Thymus (tissue), 11 donors: ENCODE measurements at regions not wholly inside any gene's neighbourhood (a gene's known extent, or its start where the extent isn't known, plus 50 kb on each side); places are given as distances from the start of the nearest gene placed in this dataset.

ENCODE experiments used
- DNase-seq, 9 donors: peaks; one replicate each; pipeline ENCODE4 v3.0.0-alpha.2; 2013; ENCODE audit warnings: low spot score in 9 of 9, low read depth in 6 of 9, missing footprints in 1 of 9
- H3K27ac ChIP-seq, 2 donors: one replicate each; pipeline ENCODE4 v1.5.1; 2013; ENCODE audit warnings: control low read depth in 1 of 2, low read depth in 1 of 2, low read length in 1 of 2, mild to moderate bottlenecking in 1 of 2, moderate library complexity in 1 of 2
- H3K27me3 ChIP-seq, 2 donors: one replicate each; pipeline ENCODE4 v1.5.1; 2013; ENCODE audit warnings: low read length in 1 of 2; ENCODE audit not compliant: control insufficient read depth in 2 of 2, insufficient read depth in 1 of 2
- H3K36me3 ChIP-seq, 2 donors: one replicate each; pipeline ENCODE4 v1.5.1; 2013; ENCODE audit warnings: low read length in 1 of 2, mild to moderate bottlenecking in 1 of 2, moderate library complexity in 1 of 2; ENCODE audit not compliant: control insufficient read depth in 2 of 2, insufficient read depth in 2 of 2
- H3K4me1 ChIP-seq, 2 donors: one replicate each; pipeline ENCODE4 v1.5.1; 2013; ENCODE audit warnings: low read length in 2 of 2; ENCODE audit not compliant: control insufficient read depth in 2 of 2, insufficient read depth in 2 of 2
- H3K4me3 ChIP-seq, 2 donors: one replicate each; pipeline ENCODE4 v1.5.1; 2013; ENCODE audit warnings: low read length in 2 of 2, control low read depth in 1 of 2, mild to moderate bottlenecking in 1 of 2
- H3K9me3 ChIP-seq, 2 donors: one replicate each; pipeline ENCODE4 v1.5.1; 2013; ENCODE audit warnings: low read length in 1 of 2, mild to moderate bottlenecking in 1 of 2; ENCODE audit not compliant: control insufficient read depth in 2 of 2, insufficient read depth in 1 of 2
- WGBS: extraction: QIAGEN DNeasy Blood & Tissue Kit; methylation state at CpG from one replicate; pipeline ENCODE4 v1.1.7; 2013; 5-methylcytosine and 5-hydroxymethylcytosine counted together
- donor health status: healthy.

DNA sequence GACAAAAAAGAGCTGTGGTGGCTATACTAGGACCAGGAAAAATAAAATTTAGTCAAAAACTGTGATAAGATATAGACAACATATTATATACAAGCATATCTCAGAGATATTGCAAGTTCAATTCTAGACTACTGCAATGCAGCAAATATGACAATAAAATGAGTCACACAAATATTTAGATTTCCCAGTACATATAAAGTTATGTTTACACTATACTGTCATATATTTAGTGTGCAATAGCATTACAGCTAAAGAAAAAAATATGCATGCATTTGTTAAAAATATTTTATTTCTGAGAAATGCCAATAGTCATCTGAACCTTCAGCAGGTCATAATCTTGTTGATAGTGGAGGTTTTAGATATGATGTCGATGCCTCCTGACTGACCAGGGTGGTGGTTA lies 72.1 kb downstream of the AKR1C4 start:
- 97% methylated on average over 1 of the region's 1 CpG for WGBS
- no peaks in the 10 kb centered on the region for H3K27me3 ChIP-seq
- H3K36me3 ChIP-seq = no peaks in the 10 kb centered on the region
- H3K4me3 ChIP-seq = no peak overlapping the region
- no peak for DNase-seq
- H3K27ac ChIP-seq = no peak overlapping the region
- H3K9me3 ChIP-seq = peaks cover 0 to 3% of the 10 kb centered on the region in 2 donors
- no peaks in the 10 kb centered on the region for H3K4me1 ChIP-seq

DNA sequence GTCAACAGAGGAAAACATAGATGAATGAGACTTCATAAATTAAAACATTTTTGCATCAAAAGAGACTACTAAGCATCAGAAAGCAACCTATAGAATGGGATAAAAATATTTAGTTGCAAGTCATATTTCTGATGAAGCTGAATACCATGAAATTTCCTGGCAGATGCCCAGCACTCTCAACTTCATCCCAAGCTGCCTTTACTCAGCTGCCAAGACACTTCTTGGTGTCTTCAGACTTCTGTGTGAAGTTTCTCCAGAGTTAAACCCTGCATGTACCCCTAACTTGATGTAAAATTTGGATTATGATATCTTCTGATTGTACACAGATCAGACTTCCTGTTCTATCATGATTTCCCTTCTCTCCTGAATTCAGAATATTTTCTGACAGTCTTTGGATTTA lies 73.2 kb downstream of the AKR1C4 start:
- Histone ChIP-seq H3K27me3 (no peaks in the 10 kb centered on the region), H3K4me1 (no peaks in the 10 kb centered on the region), H3K27ac (no peak overlapping the region), H3K9me3 (peaks cover 0 to 3% of the 10 kb centered on the region in 2 donors), H3K4me3 (no peak overlapping the region), H3K36me3 (no peaks in the 10 kb centered on the region)
- DNase-seq = no peak

DNA sequence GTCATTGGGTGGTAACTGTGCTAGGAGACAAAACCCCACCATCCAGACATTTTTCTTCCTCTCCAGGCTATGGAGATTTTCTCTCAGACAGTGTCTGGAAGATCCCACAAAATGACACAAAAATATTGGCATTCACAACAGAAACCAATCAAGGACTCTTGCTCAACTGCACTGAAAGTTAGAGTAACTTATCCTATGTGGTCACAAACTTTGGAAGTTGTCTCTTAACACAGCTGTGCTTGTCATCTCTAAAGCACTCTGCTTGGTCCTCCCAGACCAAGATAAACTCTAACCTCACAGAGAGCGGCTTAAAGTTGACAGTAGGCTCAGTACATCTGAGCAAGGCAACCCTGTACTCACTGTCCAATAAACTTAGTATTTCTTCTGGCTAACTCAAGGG lies 74.9 kb downstream of the AKR1C4 start:
- 98% methylated on average over 1 of the region's 1 CpG for WGBS
- Histone ChIP-seq H3K27ac (no peak overlapping the region), H3K4me3 (no peak overlapping the region)

DNA sequence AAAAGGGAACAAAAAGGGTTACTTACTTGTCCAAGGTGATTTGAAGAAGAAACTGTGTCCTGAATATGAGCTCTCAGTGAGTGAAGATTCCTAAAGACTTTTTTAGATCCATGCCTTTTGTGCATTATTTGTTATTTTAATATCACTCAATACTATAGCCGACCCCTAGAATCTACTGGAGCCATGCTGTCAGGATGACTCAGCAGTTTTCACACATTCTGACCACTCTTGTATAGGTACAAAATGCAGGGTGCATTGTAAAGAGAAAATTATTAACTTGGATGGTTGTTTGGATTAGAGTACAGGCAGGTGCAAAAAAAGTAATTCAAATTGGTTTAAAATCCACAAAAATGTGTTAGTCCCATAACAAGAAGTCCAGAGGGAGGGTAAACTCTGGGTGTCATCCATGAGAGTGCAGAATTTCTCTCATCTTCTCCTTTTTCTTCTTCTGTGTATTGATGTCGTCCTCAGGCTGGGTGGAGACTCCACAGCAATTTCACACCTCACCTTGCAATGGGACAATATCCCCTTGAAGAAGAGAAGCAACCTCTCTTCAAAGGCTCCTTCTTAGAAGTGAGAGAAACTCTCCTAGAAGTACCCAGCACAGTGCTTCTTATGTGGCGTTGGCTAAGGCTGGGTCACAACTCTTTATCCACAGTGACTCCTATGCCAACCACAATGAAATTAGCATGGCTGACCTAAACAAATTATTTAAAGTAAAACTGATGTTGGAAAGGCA lies 75.6 kb downstream of the AKR1C4 start:
- Histone ChIP-seq H3K4me3 (no peak overlapping the region), H3K36me3 (no peaks in the 10 kb centered on the region), H3K27ac (no peak overlapping the region), H3K27me3 (no peaks in the 10 kb centered on the region), H3K4me1 (no peaks in the 10 kb centered on the region), H3K9me3 (no peaks in the 10 kb centered on the region)
- DNase-seq = no peak
- WGBS = 96% methylated on average over 3 of the region's 3 CpGs

More for the DNA sequence above, 74.9 kb downstream of the AKR1C4 start:
- Histone ChIP-seq H3K27me3 (no peaks in the 10 kb centered on the region), H3K36me3 (no peaks in the 10 kb centered on the region), H3K4me1 (no peaks in the 10 kb centered on the region), H3K9me3 (no peaks in the 10 kb centered on the region)
- no peak for DNase-seq

DNA sequence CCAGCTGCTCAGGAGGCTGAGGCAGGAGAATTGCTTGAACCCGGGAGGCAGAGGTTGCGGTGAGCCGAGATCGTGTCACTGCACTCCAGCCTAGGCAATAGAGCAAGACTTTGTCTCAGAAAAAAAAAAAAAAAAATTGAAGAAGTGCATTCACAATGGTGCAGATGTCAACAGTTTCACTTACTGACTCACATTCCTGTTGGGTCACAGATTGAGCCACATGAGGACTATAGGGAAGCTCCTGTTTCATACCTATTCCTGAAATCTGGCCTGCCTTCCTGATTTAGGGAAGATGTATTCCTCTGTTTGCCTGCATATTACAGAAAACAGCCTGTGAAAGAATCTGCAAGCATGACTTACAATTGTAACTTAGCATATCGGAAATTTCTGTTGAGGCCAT lies 78.2 kb downstream of the AKR1C4 start:
- H3K27ac ChIP-seq = no peak overlapping the region
- 98% methylated on average over 5 of the region's 5 CpGs for WGBS
- DNase-seq = no peak
- no peaks in the 10 kb centered on the region for H3K9me3 ChIP-seq
- H3K4me1 ChIP-seq = no peaks in the 10 kb centered on the region
- no peak overlapping the region for H3K4me3 ChIP-seq
- no peaks in the 10 kb centered on the region for H3K36me3 ChIP-seq
- no peaks in the 10 kb centered on the region for H3K27me3 ChIP-seq

DNA sequence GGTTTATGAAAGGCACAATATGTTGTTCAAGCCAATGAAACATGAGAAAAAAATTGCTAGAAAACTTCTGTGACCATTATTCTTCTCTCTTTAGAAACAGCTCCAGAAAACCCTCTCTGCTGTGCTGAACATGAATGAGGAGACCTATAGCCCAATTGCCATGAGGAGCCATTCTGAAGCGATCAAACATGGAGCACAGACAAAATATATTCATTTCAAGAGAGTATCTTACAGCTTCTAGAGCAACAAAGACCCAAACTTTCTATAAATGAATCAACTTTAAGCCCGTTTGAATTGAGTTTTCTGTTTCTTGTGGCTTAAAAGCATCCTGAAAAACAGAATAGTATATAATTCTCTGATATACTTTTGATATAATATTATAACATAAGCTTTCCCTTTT lies 83.4 kb upstream of the UCN3 start:
- H3K4me3 ChIP-seq = no peak overlapping the region
- no peak for DNase-seq
- H3K27ac ChIP-seq = no peak overlapping the region
- H3K36me3 ChIP-seq = no peaks in the 10 kb centered on the region
- 73% methylated on average over 2 of the region's 2 CpGs for WGBS
- H3K9me3 ChIP-seq = no peaks in the 10 kb centered on the region
- H3K27me3 ChIP-seq = no peaks in the 10 kb centered on the region
- H3K4me1 ChIP-seq = peaks cover 0 to 15% of the 10 kb centered on the region in 2 donors

DNA sequence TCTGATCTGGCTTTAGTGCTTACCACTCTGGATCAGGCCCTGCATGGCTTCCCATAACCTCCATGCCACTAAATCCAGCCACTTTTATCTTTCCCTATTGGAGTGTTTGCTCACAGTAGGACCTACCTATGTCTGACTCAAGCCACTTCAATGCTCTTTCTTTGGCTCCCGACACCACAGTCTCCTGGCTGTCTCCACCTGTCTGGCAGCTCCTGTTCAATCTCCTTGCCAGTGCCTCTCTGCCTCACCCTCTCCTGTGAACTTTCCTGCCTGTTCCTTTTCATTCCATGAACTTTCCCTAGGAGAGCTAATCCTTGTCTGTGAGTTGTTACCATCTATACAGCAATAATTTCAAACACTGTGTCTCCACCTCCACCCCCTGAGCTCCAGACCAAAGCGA lies 82.6 kb upstream of the UCN3 start:
- Histone ChIP-seq H3K4me1 (peaks cover 0 to 15% of the 10 kb centered on the region in 2 donors), H3K4me3 (no peak overlapping the region), H3K27me3 (no peaks in the 10 kb centered on the region), H3K36me3 (no peaks in the 10 kb centered on the region), H3K9me3 (no peaks in the 10 kb centered on the region), H3K27ac (no peak overlapping the region)
- 92% methylated on average over 2 of the region's 2 CpGs for WGBS
- no peak for DNase-seq

DNA sequence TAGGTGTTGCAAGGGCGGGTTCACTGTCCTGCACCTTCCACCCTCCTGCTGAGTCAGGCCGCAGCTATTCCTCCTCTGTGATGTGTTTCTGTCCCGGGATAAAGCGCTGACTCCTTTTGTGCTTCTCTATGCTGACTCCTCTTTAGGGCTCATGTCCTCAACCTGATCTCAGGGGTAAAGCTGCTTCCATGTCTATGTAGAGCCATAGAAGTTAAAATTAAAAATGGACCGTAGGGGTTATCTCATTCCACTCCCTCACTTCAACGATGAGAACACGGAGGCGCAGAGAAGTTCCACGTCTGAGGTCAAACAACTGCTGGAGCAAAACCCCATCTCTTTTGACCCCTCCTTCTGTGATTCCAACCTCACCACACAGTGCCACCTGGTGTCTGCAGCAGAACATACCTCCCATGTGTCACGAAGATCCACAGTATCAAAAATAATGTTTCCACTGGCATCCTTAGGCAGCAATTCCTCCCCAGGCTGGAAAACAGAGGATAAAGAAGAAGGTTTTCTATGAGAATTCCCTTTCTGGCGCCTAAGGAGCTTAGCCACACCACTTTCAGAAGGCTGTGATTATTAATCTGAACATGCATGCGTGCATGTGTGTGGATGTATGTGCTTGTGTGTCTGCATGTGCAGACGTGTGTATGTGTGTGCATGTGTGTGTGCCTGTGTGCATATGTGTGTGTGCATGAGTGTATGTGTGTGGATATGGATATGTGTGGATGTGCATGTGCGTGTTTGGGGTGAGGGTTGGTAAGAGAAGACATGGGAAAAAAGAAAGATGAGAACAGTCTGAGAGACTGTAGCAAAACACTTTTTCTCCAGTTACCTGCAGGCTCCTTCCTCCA lies 81.2 kb upstream of the UCN3 start:
- DNase-seq = peak in 8 of 9 donors; percentile 41 to 73 (median 55)
- H3K9me3 ChIP-seq = no peaks in the 10 kb centered on the region
- H3K4me1 ChIP-seq = peaks cover 0 to 15% of the 10 kb centered on the region in 2 donors
- WGBS = 52% methylated on average over 14 of the region's 14 CpGs
- H3K27ac ChIP-seq = no peak overlapping the region
- no peaks in the 10 kb centered on the region for H3K27me3 ChIP-seq
- H3K4me3 ChIP-seq = no peak overlapping the region
- H3K36me3 ChIP-seq = no peaks in the 10 kb centered on the region

DNA sequence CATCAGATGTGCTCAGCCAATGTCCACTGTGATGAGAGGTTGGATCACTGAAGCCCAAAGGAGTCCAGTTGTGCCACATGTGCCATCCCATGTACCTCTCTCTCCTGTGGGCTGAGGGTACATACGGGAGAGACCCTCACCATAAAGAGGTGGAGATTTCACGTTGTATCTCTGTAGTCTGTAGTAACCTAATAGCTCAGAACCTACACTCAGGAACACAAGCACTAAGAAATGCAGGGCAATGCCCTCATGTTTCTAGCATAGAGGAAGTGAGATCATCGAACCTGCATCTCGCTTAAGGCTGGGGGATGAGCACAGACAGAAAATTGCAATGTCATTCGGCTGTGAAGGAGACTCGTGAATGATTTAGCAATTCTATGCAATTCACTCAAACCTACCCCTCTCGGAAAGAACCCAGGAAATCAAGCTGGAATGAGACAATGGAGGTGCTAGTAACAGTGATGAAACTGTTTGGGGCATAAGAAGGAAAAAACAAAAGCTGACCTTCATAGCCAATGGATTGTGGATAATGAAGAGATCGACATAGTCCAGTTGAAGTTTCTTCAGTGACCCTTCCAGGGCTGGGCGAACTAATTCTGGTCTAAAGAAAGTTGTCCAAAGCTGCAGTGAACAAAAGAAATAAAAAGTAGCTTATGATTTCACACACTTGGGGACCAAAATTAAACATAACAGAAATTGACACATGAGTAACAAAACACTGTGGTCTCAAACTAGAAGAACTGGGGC lies 80.3 kb upstream of the UCN3 start:
- H3K9me3 ChIP-seq = no peaks in the 10 kb centered on the region
- DNase-seq = peak in 5 of 9 donors; percentile 32 to 77 (median 43)
- H3K27me3 ChIP-seq = no peaks in the 10 kb centered on the region
- H3K36me3 ChIP-seq = no peaks in the 10 kb centered on the region
- peaks cover 0 to 15% of the 10 kb centered on the region in 2 donors for H3K4me1 ChIP-seq
- H3K4me3 ChIP-seq = no peak overlapping the region
- H3K27ac ChIP-seq = no peak overlapping the region
- 31% methylated on average over 9 of the region's 9 CpGs for WGBS
